A549 (cell line): ENCODE measurements at regions not wholly inside any gene's neighbourhood (a gene's known extent, or its start where the extent isn't known, plus 50 kb on each side); places are given as distances from the start of the nearest gene placed in this dataset.

Source experiments
- ATAC-seq, 2 experiments: fragments of 200-7000 bp in 1 of 2; fragments of >200 bp in 1 of 2; cut with Nextera tagmentation in 1 of 2; cut with Tn5 transposase in 1 of 2; 3 replicates each; pipeline versions ENCODE4 v1.8.0 to v1.9.1; 2018 to 2020; ENCODE audit warnings: mild to moderate bottlenecking in 1 of 2, moderate library complexity in 1 of 2
- CTCF ChIA-PET: fragments of 300-600 bp; sonication (Branson Sonifier 250); formaldehyde crosslinking; extraction: SDS; loops from one replicate; lab custom pipeline; 2021; ENCODE audit warnings: antibody characterized with exemption, inconsistent platforms; lab: Yijun Ruan, JAX
- POLR2A ChIA-PET: fragments of 350-600 bp; formaldehyde crosslinking; extraction: SDS; loops from one replicate; lab custom pipeline; 2021; ENCODE audit warnings: antibody characterized with exemption, inconsistent platforms; lab: Yijun Ruan, JAX
- DNase-seq, 2 experiments: peaks; one replicate each; pipeline versions ENCODE4 v3.0.0 to v3.0.0-alpha.2; 2011 to 2016; ENCODE audit warnings: low read depth in 1 of 2, low spot score in 1 of 2
- FAIRE-seq: peaks from 2 replicates; lab custom pipeline; 2011; peaks lifted over from hg19 to GRCh38; lab: Jason Lieb, UNC
- H3K27ac ChIP-seq, 2 experiments: fragments of >200 bp; sonication (Bioruptor Twin); formaldehyde crosslinking; 3 replicates each; pipeline ENCODE4 v1.5.1; 2016 to 2017
- H3K4me1 ChIP-seq: fragments of >200 bp; sonication (Bioruptor Twin); formaldehyde crosslinking; 3 replicates; pipeline ENCODE4 v1.6.1; 2016
- H3K4me2 ChIP-seq: fragments of >200 bp; sonication (Bioruptor Twin); formaldehyde crosslinking; 3 replicates; pipeline ENCODE4 v1.6.1; 2016
- H3K4me3 ChIP-seq: fragments of >200 bp; sonication (Bioruptor Twin); formaldehyde crosslinking; 3 replicates; pipeline ENCODE4 v1.5.1; 2016
- H3K9me3 ChIP-seq: fragments of >200 bp; sonication (Bioruptor Twin); formaldehyde crosslinking; 3 replicates; pipeline ENCODE4 v1.6.1; 2016
- CBX8 ChIP-seq: fragments of 200-600 bp; sonication (generic); IDR thresholded peaks from 2 replicates; pipeline ENCODE4 v1.6.1; 2016
- CHD4 ChIP-seq: fragments of 200-600 bp; sonication (generic); IDR thresholded peaks from 2 replicates; pipeline ENCODE4 v1.6.1; 2016; ENCODE audit warnings: antibody characterized with exemption, mild to moderate bottlenecking, borderline replicate concordance
- EHF ChIP-seq: fragments of 250-450 bp; sonication (Bioruptor Pico); IDR thresholded peaks from 2 replicates; pipeline ENCODE4 v1.5.0; 2020; ENCODE audit warnings: mild to moderate bottlenecking
- EHMT2 ChIP-seq: fragments of 200-600 bp; sonication (generic); IDR thresholded peaks from 2 replicates; pipeline ENCODE4 v1.6.1; 2016; ENCODE audit warnings: antibody characterized with exemption, low read depth, mild to moderate bottlenecking, moderate library complexity
- FOSL2 ChIP-seq, 2 experiments: fragments of 450-650 bp in 1 of 2; fragments of >200 bp in 1 of 2; sonication (Bioruptor Twin) in 1 of 2; formaldehyde crosslinking; IDR thresholded peaks; 2 replicates each; pipeline versions ENCODE4 v1.5.0 to v1.6.1; 2016 to 2020; ENCODE audit warnings: mild to moderate bottlenecking in 1 of 2, moderate library complexity in 1 of 2
- GATA3 ChIP-seq: IDR thresholded peaks from 2 replicates; pipeline ENCODE4 v1.6.1; 2012; ENCODE audit warnings: borderline replicate concordance
- HOXA7 ChIP-seq: fragments of 250-450 bp; sonication (Bioruptor Pico); IDR thresholded peaks from 2 replicates; pipeline ENCODE4 v1.5.0; 2020; ENCODE audit warnings: mild to moderate bottlenecking, moderate library complexity
- HOXB13 ChIP-seq: fragments of 250-450 bp; sonication (Bioruptor Pico); IDR thresholded peaks from 2 replicates; pipeline ENCODE4 v1.5.0; 2020; ENCODE audit warnings: low read depth, mild to moderate bottlenecking, moderate library complexity
- JUN ChIP-seq, 2 experiments: fragments of >200 bp; sonication (Bioruptor Twin); formaldehyde crosslinking; IDR thresholded peaks; 2 replicates in 1 of 2; 3 replicates in 1 of 2; pipeline ENCODE4 v1.6.1; 2016 to 2017
- KDM1A ChIP-seq: fragments of 200-600 bp; sonication (generic); IDR thresholded peaks from 2 replicates; pipeline ENCODE4 v1.6.1; 2016; ENCODE audit warnings: low read depth, mild to moderate bottlenecking
- MYC ChIP-seq: IDR thresholded peaks from 2 replicates; pipeline ENCODE4 v1.6.1; 2012; ENCODE audit warnings: mild to moderate bottlenecking, inconsistent platforms, low read length, improper control_type of control experiment, borderline replicate concordance
- NFE2L2 ChIP-seq: fragments of 150-350 bp; conservative IDR thresholded peaks from 2 replicates; pipeline ENCODE4 v1.6.1; 2014; ENCODE audit warnings: low read length
- NPAS2 ChIP-seq: fragments of 250-450 bp; sonication (Bioruptor Pico); IDR thresholded peaks from 2 replicates; pipeline ENCODE4 v1.8.0; 2022; ENCODE audit warnings: mild to moderate bottlenecking, moderate library complexity, borderline replicate concordance
- PHF8 ChIP-seq: fragments of 200-600 bp; sonication (generic); IDR thresholded peaks from 2 replicates; pipeline ENCODE4 v1.6.1; 2016; ENCODE audit warnings: low read depth, mild to moderate bottlenecking, antibody characterized with exemption, moderate library complexity, borderline replicate concordance
- POLR2AphosphoS2 ChIP-seq: conservative IDR thresholded peaks from 2 replicates; pipeline ENCODE4 v1.6.1; 2012; ENCODE audit warnings: low read length, improper control_type of control experiment, inconsistent platforms
- RAD21 ChIP-seq, 2 experiments: fragments of >200 bp in 1 of 2; sonication (Bioruptor Twin) in 1 of 2; formaldehyde crosslinking in 1 of 2; IDR thresholded peaks in 1 of 2; conservative IDR thresholded peaks in 1 of 2; 2 replicates in 1 of 2; 3 replicates in 1 of 2; pipeline ENCODE4 v1.6.1; 2012 to 2018; ENCODE audit warnings: inconsistent platforms in 1 of 2
- RARB ChIP-seq: fragments of 250-450 bp; sonication (Bioruptor Pico); IDR thresholded peaks from 2 replicates; pipeline ENCODE4 v1.8.0; 2021; ENCODE audit warnings: mild to moderate bottlenecking, moderate library complexity
- RFX5 ChIP-seq: fragments of 450-650 bp; IDR thresholded peaks from 2 replicates; pipeline ENCODE4 v1.7.1; 2014; ENCODE audit warnings: antibody characterized with exemption, mild to moderate bottlenecking, moderate library complexity
- RNF2 ChIP-seq: fragments of 200-600 bp; sonication (generic); IDR thresholded peaks from 2 replicates; pipeline ENCODE4 v1.6.1; 2016; ENCODE audit warnings: low read depth, mild to moderate bottlenecking, antibody characterized with exemption, moderate library complexity, borderline replicate concordance
- SMC3 ChIP-seq: fragments of >200 bp; sonication (Bioruptor Twin); formaldehyde crosslinking; IDR thresholded peaks from 3 replicates; pipeline ENCODE4 v1.6.1; 2018; ENCODE audit warnings: inconsistent platforms
- SREBF2 ChIP-seq: fragments of 450-650 bp; IDR thresholded peaks from 2 replicates; pipeline ENCODE4 v1.6.1; 2014; ENCODE audit warnings: mild to moderate bottlenecking, moderate library complexity
- WGBS: methylation state at CpG from one replicate; pipeline ENCODE4 v1.1.6; 2017; ENCODE audit errors: missing lambda C conversion rate; 5-methylcytosine and 5-hydroxymethylcytosine counted together
- TF ChIP-seq, protein P1 (sequence below): IDR thresholded peaks from 2 replicates; pipeline ENCODE4 v1.6.1; 2012; ENCODE audit warnings: low read depth, borderline replicate concordance
- TF ChIP-seq, protein P2 (sequence below): fragments of >200 bp; sonication (Bioruptor Twin); formaldehyde crosslinking; IDR thresholded peaks from 3 replicates; pipeline ENCODE4 v1.5.1; 2016
- TF ChIP-seq, protein P3 (sequence below): fragments of 250-450 bp; sonication (Bioruptor Pico); IDR thresholded peaks from 2 replicates; pipeline ENCODE4 v1.5.0; 2021; ENCODE audit warnings: mild to moderate bottlenecking, moderate library complexity, borderline replicate concordance
- TF ChIP-seq, protein P4 (sequence below): IDR thresholded peaks from 2 replicates; pipeline ENCODE4 v1.6.1; 2012
- TF ChIP-seq, protein P5 (sequence below): IDR thresholded peaks from 2 replicates; pipeline ENCODE4 v1.6.1; 2012
- TF ChIP-seq, protein P6 (sequence below): fragments of >200 bp; sonication (Bioruptor Twin); formaldehyde crosslinking; IDR thresholded peaks from 3 replicates; pipeline ENCODE4 v1.6.1; 2016

DNA sequence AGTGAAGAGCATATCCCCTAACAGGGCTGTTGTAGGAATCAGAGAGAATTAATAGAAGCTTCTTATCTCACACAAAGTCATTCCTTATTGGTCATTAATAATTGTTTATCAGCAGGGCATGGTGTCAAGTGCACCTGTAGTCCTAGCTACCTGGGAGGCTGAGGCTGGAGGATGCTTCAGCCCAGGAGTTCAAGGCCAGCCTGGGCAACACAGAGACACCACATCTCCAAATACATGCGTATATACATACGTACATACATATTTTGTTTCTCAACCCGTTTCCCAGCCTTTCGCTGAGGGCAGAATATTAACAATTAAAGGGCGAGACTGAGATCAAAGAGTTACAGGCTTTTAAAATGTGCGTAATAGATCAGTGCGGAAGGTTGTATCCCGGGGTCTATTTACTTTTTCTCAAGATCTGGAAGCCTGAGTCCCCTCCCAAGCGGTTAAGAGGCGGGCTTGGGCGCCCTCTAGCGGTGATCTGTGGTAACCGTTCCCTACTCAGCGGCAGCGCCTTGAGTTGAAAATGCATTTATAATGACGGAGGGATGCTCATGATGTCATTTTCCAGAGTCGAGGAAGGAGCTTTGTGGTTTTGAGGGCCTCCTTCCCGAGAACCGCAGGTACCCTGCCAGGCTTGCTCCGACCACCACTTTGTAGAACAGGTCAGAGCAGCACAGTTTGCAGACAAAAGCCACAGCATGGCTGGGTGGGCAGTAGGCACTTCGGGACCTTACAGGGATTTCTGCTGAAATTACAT, 169.6 kb upstream of the GPR12 start:
- DNase-seq (peak; percentile 56 to 58), ATAC-seq (peak; percentile 84 to 94), FAIRE-seq (no peak)
- Histone ChIP-seq H3K4me1 (no peaks in the 10 kb centered on the region), H3K9me3 (no peaks in the 10 kb centered on the region), H3K4me3 (no peak overlapping the region), H3K4me2 (peak overlapping the region; percentile 75), H3K27ac (no peak overlapping the region)
- ChIA-PET POLR2A (no interaction called here), CTCF (interaction anchor here (0.6 to 3.6 kb wide), 36 partner anchors 9 to 1563 kb away, joined by 3 to 28 read pairs (median 3); no protein-coding TSS in a partner anchor)
- TF ChIP-seq HOXB13 (no peak), CBX8 (no peak), CHD4 (no peak), GATA3 (no peak), NPAS2 (CRISPR knock-in tag) (no peak), POLR2AphosphoS2 (no peak), EHF (CRISPR knock-in tag) (no peak), MYC (no peak), RARB (CRISPR knock-in tag) (no peak), KDM1A (no peak), NFE2L2 (no peak), RAD21 (conservative IDR thresholded peaks at IDR 0.05 in 1 of 2, IDR thresholded peaks at IDR 0.05 in 1 of 2) (peak; percentile 69 to 71), FOSL2 (IDR thresholded peaks at IDR 0.05) (no peak), FOSL2 (CRISPR knock-in tag; IDR thresholded peaks at IDR 0.05) (no peak), JUN (IDR thresholded peaks at IDR 0.05) (no peak), EHMT2 (no peak), SREBF2 (no peak), RFX5 (no peak), HOXA7 (CRISPR knock-in tag) (no peak), SMC3 (peak; percentile 36; the same call in 1 of the 3 replicates), PHF8 (no peak), RNF2 (no peak)
- TF ChIP-seq, protein P1, sequence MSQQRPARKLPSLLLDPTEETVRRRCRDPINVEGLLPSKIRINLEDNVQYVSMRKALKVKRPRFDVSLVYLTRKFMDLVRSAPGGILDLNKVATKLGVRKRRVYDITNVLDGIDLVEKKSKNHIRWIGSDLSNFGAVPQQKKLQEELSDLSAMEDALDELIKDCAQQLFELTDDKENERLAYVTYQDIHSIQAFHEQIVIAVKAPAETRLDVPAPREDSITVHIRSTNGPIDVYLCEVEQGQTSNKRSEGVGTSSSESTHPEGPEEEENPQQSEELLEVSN, result no peak
- TF ChIP-seq, protein P2, sequence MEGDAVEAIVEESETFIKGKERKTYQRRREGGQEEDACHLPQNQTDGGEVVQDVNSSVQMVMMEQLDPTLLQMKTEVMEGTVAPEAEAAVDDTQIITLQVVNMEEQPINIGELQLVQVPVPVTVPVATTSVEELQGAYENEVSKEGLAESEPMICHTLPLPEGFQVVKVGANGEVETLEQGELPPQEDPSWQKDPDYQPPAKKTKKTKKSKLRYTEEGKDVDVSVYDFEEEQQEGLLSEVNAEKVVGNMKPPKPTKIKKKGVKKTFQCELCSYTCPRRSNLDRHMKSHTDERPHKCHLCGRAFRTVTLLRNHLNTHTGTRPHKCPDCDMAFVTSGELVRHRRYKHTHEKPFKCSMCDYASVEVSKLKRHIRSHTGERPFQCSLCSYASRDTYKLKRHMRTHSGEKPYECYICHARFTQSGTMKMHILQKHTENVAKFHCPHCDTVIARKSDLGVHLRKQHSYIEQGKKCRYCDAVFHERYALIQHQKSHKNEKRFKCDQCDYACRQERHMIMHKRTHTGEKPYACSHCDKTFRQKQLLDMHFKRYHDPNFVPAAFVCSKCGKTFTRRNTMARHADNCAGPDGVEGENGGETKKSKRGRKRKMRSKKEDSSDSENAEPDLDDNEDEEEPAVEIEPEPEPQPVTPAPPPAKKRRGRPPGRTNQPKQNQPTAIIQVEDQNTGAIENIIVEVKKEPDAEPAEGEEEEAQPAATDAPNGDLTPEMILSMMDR, result peak; percentile 73
- TF ChIP-seq, protein P3, sequence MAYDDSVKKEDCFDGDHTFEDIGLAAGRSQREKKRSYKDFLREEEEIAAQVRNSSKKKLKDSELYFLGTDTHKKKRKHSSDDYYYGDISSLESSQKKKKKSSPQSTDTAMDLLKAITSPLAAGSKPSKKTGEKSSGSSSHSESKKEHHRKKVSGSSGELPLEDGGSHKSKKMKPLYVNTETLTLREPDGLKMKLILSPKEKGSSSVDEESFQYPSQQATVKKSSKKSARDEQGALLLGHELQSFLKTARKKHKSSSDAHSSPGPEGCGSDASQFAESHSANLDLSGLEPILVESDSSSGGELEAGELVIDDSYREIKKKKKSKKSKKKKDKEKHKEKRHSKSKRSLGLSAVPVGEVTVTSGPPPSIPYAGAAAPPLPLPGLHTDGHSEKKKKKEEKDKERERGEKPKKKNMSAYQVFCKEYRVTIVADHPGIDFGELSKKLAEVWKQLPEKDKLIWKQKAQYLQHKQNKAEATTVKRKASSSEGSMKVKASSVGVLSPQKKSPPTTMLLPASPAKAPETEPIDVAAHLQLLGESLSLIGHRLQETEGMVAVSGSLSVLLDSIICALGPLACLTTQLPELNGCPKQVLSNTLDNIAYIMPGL (CRISPR knock-in tag), result no peak
- TF ChIP-seq, protein P4, sequence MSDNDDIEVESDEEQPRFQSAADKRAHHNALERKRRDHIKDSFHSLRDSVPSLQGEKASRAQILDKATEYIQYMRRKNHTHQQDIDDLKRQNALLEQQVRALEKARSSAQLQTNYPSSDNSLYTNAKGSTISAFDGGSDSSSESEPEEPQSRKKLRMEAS, result no peak
- TF ChIP-seq, protein P5, sequence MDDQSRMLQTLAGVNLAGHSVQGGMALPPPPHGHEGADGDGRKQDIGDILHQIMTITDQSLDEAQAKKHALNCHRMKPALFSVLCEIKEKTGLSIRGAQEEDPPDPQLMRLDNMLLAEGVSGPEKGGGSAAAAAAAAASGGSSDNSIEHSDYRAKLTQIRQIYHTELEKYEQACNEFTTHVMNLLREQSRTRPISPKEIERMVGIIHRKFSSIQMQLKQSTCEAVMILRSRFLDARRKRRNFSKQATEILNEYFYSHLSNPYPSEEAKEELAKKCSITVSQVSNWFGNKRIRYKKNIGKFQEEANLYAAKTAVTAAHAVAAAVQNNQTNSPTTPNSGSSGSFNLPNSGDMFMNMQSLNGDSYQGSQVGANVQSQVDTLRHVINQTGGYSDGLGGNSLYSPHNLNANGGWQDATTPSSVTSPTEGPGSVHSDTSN, result no peak
- TF ChIP-seq, protein P6, sequence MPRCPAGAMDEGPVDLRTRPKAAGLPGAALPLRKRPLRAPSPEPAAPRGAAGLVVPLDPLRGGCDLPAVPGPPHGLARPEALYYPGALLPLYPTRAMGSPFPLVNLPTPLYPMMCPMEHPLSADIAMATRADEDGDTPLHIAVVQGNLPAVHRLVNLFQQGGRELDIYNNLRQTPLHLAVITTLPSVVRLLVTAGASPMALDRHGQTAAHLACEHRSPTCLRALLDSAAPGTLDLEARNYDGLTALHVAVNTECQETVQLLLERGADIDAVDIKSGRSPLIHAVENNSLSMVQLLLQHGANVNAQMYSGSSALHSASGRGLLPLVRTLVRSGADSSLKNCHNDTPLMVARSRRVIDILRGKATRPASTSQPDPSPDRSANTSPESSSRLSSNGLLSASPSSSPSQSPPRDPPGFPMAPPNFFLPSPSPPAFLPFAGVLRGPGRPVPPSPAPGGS, result no peak
- 17% methylated on average over 15 of the region's 21 CpGs for WGBS
